Stimulated activated CD8-positive, alpha-beta memory T cell treated with anti-CD3 and anti-CD28 coated beads, Interleukin-7, amount 100 ng/mL, for 4 hours (primary cell): ENCODE measurements at regions not wholly inside any gene's neighbourhood (a gene's known extent, or its start where the extent isn't known, plus 50 kb on each side); places are given as distances from the start of the nearest gene placed in this dataset.
"Not testable (repeated sequence)": the region's sequence is repeated elsewhere in the genome, so short reads cannot be mapped to it uniquely, and the experiment has no call there.

ENCODE experiments used
- DNase-seq, 2 donors: peaks; one replicate each; pipeline ENCODE4 v3.0.0-alpha.2; 2020; ENCODE audit warnings: low read depth in 2 of 2

DNA sequence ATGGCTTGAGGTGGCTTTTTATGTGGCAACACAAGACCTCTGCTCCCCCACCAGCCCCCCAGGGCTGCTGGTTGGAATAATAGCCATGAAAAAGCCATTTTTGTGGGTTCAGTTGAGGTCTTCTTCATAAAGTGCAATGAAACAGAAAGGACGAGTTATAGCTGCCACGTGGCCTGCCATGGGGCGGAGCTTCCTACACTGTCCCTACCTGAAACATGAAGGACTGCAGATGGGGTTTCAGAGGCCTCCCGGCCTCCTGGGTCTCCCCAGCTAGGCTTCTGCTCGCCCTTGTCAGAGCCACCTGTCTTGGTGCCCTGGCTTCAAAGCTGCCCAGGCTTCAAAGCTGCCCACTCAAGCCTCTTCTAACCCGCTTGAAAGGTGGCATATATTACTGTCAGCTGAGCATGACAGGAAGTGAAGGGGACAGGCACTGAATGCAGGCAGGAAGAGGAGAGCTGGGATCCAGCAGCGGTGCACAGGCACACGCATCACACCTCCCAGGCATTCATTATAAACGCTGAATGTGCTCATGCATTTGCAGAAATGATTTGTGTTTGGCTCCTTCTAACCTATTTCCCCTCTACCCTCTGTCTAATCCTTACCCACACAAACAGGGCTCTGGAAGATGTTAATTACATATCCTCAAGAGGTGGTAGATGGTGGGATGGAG is 245.9 kb upstream of the PODXL start:
- no peak for DNase-seq

DNA sequence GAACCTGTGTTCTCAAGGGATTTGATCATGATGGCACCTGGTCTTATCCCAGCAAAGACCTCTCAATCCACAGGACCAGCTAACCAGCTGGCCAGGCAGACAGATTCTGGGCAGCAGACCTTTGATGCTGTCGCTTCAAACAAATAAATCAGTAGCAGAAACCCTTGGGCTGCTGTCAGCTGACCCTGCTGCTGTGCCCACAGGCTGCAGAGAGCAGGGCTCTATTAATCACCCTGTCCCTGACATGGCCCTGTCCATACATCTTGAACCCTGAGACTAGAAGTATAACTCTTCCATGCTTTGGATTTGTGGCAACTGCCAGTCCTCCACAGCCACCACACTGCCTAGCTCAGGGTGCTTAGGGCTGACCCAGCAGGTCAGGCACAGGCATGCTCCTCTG is 244.1 kb upstream of the PODXL start:
- no peak for DNase-seq

DNA sequence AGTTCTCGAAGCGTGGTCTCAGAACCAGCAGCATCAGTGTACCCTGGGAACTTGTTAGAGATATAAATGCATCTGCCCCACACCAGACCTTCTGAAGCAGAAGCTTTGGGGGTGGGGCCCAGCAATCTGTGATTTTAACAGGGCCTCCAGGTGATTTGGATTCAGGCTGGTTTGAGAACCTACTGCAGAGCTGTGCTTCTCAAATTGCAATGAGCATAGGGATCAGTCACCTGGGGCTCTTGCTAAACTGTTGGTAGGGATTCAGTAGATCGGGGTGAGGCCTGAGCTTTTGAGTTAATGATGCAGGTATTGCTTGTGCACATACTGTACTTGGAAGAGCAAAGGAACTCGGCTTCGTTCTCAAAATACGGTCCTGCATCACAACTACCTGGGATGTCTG is 243.6 kb upstream of the PODXL start:
- DNase-seq, result no peak

DNA sequence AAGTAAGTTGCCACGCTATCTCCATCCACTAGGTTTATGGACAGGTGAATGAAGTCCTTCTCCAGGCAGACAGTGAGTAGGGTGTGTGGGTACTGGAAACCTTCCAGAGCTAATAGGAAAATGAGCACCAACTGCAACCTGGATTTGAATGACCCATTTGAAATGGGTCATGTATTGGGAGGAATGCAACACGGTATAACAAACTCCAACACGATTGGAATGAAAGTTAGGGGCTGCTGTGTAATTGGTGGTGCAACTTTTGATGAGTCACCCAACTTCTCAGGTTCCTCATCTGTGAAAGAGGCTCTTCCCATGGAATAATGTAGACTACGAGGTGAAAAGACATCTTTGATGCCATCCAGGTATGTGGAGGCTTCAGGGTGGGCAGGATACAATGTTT is 241.4 kb upstream of the PODXL start:
- no peak for DNase-seq

DNA sequence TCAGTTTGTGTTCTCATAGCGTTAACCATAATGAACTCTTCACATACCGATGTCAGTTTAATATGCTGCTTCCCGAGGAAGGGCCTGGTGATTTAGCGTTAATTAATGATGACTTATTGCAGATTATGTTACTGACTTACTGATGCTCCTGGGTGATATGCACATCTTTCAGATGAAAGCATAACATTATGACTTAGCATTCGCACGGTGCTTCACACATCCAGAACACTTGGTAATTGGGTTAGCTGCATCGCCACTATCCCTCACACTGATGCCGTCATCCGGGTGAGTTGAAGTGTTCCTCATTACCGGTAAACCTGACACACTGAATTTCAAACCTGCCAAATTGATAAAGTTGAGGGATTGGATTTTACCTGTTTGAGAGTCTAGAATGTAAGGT is 239.0 kb upstream of the PODXL start:
- DNase-seq, result no peak

DNA sequence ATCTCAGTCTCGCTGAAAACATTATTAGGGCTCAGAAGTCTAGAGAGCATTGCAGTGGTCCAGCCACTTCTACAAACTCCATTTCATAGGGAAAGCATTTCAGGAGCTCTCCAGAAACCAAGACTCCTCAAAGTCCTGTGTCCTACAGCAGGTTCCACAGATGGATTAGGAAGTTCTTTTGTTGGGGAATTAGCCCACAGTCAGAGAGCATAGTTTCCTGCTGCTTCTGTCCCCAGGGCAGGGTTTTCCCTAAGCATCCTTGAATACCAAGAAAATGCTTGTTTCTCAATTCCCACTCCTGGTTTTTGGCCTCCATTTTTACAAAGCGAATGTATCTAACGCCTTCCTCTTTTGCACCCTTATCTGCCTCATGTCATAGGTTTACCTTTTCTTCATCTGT is 235.9 kb upstream of the PODXL start:
- DNase-seq, result no peak

DNA sequence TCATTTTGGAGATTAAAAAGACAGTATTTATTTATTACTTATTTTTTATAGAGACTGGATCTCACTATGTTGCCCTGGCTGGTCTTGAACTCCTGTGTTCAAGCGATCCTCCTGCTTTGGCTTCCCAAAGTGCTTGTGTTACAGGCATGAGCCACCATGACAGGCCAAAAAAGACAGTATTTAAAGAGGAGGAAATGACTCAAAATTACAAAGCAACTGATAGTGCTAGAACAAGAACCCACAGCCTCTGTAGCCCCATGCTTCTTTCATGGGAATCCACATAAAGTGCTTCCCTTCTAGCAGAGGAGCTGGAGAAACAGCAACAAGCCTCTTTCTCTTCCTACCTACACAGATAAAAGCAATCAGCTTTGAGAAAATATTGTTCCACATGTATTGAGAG is 230.7 kb upstream of the PODXL start:
- no peak for DNase-seq

DNA sequence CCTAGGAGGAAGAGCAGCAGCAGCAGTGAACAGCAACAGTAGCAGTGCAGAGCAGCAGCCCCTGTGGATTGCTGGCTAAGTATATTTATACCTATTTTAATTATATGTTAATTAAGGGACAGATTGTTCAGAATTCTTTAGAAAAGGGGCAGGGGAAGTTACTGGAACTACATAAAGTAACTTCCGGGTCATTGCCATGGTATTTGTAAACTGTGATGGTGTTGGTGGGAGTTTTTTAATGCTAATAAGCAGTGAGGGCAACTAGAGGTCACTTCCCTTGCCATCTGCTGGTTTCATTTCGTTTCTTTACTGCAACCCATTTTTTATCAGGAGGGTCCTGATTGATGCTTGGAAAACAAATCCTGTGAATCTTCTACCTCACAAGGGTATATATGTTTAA is 229.8 kb upstream of the PODXL start:
- no peak for DNase-seq

DNA sequence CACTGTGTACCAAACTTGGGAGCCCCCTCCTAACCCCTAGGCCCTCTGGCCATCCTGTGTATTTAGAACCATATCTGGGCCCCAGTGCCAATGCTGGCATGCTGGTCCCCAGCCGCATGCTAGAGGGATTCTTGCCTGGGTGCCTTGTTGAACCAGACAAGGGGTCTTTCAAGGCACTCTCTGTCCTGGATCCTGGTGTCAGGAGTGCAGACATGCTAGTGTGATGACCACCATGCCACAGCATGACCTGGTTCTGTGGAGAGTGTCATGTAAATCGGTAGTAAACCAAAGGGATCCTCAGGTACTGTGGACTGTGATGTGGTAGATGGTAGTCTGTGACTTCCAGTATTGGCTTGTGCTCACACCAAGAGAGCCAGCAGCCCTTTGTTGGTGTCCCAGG is 222.2 kb upstream of the PODXL start:
- DNase-seq, result no peak

DNA sequence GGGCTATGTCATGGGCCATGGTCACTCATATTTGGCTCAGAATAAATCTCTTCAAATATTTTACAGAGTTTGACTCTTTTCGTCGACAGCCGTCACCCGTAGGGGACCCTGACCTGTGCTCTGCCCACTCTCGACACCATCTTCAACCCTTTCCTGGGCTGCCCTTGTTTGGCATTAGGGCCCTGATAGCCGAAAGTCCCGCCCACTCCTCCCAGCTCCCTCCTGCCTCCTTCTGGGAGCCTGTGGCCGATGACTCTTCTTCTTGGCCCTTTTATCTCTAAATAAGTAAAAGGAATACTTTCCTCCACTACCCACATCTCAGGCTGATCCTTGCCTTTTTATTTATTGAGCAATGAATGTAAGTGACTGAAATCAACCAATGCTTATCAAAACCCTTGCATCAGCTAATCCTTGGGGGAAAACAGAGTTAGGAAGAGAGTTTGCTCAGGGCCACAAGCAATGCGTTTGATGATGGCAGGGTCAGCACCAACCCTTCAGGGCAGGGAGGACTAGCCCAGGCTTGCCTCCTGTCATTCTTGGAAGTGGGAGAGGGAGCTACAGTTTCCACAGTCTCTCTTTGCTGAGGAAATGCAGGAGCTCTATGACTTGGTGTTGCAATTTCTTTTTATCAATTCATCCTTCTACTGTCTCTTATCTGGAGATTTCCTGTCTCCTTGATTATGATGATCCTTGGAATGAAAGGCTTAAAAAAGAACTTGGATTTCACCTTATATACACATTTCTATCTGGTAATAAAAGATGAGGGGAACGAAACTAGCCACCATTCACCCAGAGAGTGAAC is 218.2 kb upstream of the PODXL start:
- DNase-seq, result no peak

DNA sequence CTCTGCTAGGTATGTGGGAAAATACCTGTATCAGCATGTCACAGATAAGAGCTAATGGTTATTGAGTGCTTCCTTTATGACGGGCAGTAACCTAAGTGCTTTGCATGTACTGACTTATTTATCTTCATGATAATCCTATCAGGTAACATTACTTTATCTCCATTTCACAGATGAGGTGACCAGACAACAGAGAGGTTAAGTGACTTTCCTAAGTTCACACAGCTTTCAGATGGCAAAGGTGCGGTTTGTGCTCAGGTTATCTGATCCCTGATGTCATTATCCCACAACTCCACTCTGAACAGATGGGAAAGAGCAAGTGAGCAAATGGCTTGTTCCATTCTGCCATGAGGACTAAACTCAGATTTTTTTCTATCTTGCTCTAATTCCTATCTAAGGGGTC is 217.0 kb upstream of the PODXL start:
- DNase-seq, result no peak

DNA sequence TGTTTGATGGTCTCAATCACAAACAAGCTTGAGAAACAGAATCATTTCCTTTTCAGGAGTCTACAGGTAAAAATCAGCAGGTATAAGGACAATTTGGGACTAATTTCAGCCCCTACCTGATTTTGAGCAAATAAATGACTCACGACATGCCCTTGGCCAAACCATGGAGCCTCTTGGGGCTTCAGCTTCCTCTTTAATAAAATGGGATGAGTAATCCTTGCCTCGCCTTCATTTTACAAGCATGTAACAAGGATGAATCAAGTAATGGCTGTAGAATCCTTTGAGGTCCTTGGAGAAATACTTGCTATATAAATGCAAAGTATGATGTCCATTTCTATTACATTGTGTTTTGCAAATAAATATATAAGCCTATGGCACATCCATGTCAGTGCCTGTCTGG is 212.8 kb upstream of the PODXL start:
- DNase-seq, result no peak

DNA sequence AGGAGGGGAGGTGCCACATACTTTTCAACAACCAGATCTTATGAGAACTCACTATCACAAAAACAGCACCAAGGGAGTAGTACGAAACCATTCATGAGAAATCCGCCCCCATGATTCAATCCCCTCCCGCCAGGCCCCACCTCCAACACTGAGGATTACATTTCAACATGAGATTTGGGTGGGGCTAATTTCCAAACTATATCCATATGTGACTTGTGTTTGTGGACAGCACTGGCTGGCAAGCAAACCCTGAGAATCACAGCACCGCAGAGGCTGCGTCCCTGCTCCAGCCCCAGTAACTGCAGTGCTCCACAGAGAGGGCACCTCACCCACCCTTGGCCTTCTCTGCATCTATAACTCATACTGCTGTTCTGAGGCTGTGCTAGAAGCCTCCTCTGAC is 211.2 kb upstream of the PODXL start:
- no peak for DNase-seq

DNA sequence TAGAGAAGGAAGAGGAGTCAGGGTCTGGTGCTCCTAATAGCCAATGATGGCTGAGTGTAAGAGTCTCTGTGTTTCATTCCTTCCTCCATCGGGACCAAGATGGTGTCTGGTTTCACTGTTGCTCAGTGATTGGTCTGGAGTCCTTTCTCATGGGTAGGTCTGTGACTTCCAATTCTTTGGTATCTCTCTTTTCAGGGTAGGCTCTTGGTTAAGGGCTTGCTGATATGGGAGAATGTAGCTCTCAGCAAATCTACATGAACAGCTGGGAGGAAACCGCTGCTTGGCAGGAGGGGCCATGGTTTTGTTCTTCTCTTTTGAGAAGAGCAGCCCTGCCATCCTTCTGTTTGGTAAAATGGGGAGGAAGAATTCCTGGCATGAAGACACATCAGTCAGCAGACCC is 209.1 kb upstream of the PODXL start:
- DNase-seq, result no peak

DNA sequence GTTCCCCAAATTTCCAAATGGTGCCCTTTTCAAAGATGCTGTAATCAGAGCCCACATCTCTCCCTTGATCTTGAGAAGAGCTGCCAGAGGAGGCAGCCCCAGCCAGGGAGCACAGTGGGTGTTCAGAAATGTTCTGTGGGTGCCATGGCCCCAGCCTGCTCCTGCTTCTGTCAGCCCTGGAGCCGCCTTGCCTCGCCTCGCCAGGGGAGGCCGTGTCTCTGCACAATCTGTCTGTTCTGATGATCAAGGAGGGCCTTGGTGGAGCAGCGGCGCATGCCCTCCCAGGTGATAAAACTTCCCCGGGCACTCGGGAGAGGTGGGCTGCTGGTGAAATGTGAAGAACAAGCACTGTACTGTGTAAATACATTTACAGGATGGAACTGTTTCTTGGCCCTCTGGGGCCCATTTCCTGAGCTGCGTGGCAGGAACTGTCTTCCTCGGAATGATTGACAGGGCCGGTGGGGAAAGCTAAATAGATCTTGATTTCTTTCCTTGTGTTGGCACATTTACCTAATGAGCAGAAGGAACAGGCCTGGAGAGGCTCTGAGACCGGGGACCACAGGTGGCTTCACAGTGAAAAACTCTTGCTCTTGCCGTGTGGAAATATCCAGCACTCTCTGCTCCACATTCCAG is 207.8 kb upstream of the PODXL start:
- no peak for DNase-seq

DNA sequence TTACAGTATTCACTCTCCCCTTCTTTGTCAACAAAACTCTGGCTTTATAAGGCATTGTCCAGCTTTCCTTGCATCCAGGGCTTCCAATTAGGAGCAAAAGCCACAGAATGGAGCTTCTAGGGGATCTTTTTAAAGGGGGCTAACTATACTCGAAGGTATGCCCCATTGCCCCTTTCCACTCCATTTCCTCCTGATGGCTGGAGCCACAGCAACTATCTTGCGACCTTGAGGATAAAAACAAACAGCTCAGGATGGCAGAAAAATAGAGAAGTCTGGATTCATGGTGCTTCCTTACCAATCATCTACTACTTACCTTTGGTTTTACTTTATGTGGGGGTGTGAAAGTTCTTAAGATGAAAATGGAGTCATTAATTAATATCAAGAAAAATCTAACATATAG is 206.3 kb upstream of the PODXL start:
- DNase-seq, result no peak

DNA sequence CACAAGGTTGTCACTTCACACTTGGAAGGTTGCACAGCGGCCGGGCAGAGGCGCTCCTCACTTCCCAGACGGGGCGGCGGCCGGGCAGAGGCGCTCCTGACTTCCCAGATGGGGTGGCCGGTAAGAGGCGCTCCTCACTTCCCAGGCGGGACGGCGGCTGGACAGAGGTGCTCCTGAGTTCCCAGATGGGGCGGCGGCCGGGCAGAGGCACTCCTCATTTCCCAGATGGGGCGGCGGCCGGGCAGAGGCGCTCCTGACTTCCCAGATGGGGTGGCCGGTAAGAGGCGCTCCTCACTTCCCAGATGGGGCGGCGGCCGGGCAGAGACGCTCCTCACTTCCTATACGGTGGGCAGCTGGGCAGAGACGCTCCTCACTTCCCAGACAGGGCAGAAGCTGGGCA is 199.4 kb upstream of the PODXL start:
- not testable (repeated sequence) for DNase-seq

DNA sequence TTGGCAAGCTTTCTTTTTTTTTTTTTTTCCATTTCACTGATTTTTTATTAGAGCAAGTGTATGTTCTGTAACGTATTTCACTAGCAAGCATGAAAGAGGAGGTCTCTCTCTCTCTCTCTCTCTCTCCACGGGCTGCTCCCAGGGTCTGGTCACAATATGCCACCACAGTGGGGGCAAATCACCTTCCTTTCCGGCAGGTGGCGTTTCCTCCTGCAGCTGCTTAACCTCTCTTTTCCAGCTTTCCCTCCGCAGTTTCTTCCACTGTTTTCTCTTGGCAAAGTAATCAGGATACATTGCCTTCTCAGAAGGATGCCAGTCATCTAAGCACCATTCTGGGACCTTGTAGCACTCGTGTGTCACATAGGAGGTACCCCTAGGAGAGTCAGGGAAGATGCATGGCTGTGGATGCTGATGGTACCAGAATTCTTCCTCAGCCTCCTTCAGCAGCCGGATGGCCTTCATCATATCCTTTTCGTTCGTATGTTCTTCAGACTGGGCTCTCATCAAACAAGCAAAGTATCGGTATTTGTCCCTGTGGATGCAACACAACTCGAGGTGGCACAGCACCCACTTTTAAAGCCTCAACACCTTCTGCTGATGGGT is 197.3 kb upstream of the PODXL start:
- no peak for DNase-seq

DNA sequence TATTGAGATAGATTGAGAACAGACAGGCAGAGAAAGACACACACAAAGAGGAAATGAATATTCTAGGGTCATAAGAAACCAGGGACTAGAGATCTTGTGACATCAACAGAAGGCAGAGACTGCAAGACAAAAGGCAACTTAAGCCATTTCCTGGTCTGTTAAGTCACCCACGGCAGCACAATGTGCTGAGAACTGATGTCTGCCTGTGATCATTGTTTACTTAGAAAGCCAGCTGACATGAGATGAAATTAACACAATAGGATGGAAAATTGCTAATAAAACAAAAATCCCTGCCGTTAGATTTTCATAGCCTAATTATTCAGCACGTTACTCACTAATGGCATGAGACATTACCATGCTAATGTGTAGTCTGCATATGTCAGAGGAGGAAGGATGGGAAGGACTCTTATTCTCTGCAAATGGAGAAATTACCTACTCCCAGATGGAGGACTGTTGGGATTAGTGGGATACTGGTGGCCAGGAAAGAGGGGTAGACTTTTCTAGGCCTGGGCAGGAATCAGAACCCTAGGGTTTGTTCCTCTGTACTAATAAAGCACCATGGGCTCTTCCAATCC is 191.3 kb upstream of the PODXL start:
- no peak for DNase-seq

DNA sequence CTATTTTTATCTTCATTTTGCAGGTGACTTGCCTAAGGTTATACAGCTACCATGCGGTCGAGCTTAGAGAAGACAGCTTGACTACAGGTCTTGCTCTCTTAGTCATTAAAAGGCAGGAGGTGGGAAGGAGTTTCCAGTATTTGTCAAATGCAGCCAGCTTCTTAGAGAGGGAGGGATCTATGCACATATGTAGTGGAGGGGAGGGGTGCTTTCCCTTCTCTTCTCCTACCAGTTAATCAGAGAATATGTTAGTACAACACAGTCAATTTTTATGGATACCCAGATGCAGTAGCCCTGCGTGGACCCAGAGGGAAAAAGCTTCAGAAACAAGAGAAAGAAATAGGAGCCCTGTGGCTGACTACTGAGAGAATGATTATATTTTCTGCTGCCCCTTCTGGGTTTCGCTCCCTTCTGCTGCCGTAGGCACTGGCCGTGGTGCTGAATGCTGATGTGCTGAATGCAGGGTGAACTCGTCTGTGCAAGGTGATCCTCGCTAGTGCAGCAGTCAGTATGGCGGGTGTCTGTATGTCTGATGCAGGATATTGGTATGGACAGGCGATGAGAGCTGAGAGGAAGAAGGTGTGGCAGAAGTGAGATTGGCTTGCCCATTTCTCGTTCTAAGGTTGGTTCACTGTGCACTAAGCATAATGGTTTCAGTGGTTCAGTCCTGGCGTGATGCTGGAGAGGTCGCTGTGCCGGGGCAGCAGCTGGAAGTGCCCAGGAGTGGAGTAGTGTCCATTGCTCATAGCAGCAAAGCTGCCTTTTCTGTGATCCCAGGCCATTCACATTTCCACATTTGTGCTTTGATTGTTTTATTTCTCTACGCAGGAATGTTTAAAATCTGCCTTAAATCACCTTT is 189.2 kb upstream of the PODXL start:
- no peak for DNase-seq

DNA sequence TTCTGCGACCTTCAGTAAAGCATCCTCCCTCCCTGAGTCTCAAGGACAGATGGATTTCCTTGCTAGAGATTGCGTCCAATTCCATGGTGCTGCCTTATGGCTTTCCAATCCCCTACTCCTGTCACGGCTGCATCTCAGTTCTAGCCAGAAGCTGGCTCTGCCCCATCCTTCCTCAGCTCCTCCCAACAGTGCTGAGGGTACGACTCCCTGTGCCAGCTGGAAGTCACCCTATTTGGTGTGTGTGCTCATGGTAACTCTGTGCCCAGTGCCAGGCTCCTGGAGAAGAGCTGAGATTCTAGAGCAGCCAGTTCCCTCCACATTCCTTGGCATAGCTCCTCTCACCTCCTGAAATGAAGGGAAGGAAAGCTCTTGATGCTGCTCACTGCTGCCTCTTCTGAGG is 185.0 kb upstream of the PODXL start:
- no peak for DNase-seq
